HG02678 (cell line): ENCODE measurements at regions not wholly inside any gene's neighbourhood (a gene's known extent, or its start where the extent isn't known, plus 50 kb on each side); places are given as distances from the start of the nearest gene placed in this dataset.
A peak's percentile ranks its signal among the peaks of the same experiment; 100 is the strongest.
"Not testable (repeated sequence)": the region's sequence is repeated elsewhere in the genome, so short reads cannot be mapped to it uniquely, and the experiment has no call there.

Experiments used
- ATAC-seq: cut with Tn5 transposase; IDR thresholded peaks from one replicate; pipeline ENCODE4 v1.9.1; 2021; ENCODE audit warnings: mild to moderate bottlenecking, moderate library complexity; ENCODE audit not compliant: unreplicated experiment

GRCh38 chr12:67034110-67034879 lies 234.9 kb upstream of the CAND1 start:
- ATAC-seq = no peak

GRCh38 chr12:67035121-67035520 lies 234.0 kb upstream of the CAND1 start:
- ATAC-seq = no peak

GRCh38 chr12:67038486-67038885 lies 230.7 kb upstream of the CAND1 start:
- ATAC-seq = no peak

GRCh38 chr12:67039995-67040860 lies 228.9 kb upstream of the CAND1 start:
- ATAC-seq = no peak

- ATAC-seq = no peak
Observed at GRCh38 chr12:67040861-67041137, 228.4 kb upstream of the CAND1 start.

- ATAC-seq = no peak
Observed at GRCh38 chr12:67042697-67043131, 226.4 kb upstream of the CAND1 start.

GRCh38 chr12:67043771-67044170 lies 225.4 kb upstream of the CAND1 start:
- ATAC-seq = no peak

GRCh38 chr12:67045650-67046049 lies 223.5 kb upstream of the CAND1 start:
- ATAC-seq = no peak

- ATAC-seq = no peak
Observed at GRCh38 chr12:67046062-67046461, 223.1 kb upstream of the CAND1 start.

GRCh38 chr12:67047634-67048033 lies 221.5 kb upstream of the CAND1 start:
- ATAC-seq = no peak

- ATAC-seq = no peak
Observed at GRCh38 chr12:67048371-67048770, 220.8 kb upstream of the CAND1 start.

GRCh38 chr12:67049199-67049598 lies 220.0 kb upstream of the CAND1 start:
- ATAC-seq = not testable (repeated sequence)

- ATAC-seq = no peak
Observed at GRCh38 chr12:67052981-67053380, 216.2 kb upstream of the CAND1 start.

GRCh38 chr12:67056329-67056728 lies 212.8 kb upstream of the CAND1 start:
- ATAC-seq = no peak

- ATAC-seq = no peak
Observed at GRCh38 chr12:67057072-67057471, 212.1 kb upstream of the CAND1 start.

- ATAC-seq = no peak
Observed at GRCh38 chr12:67062193-67062592, 207.0 kb upstream of the CAND1 start.

- ATAC-seq = no peak
Observed at GRCh38 chr12:67067453-67068203, 201.5 kb upstream of the CAND1 start.

GRCh38 chr12:67068204-67068731 lies 200.9 kb upstream of the CAND1 start:
- ATAC-seq = no peak

- ATAC-seq = peak; percentile 56
Observed at GRCh38 chr12:67068761-67069450, 200.3 kb upstream of the CAND1 start.

- ATAC-seq = peak; percentile 68
Observed at GRCh38 chr12:67069451-67070306, 199.5 kb upstream of the CAND1 start.
